ENCODE measurements at regions not wholly inside any gene's neighbourhood (a gene's known extent, or its start where the extent isn't known, plus 50 kb on each side); places are given as distances from the start of the nearest gene placed in this dataset.

DNA sequence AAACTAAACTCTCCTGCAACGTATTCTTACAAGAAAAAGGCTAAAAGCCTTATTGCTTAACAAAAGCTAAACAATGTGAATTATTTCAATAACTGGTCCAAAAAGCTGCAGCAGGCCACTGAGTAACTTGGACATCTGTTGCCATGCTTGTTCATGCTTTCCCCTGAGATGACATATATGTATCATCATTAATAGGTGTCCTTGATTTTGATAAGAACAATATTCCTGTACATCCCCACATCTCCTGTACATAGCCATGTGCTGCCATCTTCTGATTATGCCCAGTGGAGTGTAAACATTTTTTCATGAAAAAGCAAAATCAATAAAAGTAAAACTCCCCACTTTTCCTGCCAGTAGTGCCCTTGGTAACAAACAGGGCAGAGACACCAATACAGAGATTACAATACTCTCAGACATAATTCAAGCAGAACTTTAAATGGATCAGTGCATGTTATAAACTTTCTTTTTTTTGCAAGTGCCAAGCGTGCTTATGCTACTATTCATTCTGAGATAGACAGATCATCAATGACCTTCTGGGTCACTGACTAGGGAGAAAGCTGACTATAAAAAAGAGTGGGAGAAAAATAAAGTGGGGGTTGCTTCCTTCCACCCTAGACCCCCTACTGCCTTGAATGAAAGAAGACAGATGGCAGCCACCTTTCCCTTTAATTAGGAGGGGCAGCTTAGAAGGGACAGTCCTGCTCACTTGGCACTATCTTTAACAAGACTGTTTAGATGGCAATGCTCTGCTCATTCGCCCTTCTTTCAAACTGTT is 205.5 kb upstream of the KLF14 start:
- no peak for DNase-seq (ENCODE audit: low read depth, low spot score)
- H3K27ac ChIP-seq = peak overlapping the region; percentile 88

DNA sequence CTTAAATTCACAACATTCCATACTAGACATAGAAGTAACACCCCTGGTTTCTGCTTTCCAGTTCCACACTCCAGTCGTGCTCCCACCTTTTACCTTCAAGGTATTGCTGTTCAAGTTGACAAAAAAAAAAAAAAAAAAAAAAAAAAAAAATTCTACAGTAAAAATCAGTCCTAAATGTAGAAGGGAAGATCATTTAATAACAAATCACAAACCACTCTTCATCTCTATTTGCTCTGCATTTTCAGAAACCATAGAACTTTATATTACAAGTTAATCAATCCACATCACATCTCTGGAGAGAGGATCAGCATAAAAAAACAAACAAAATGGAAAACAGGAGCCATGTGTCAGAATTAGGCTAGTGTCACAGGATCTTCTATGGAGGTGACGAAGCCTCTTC is 206.3 kb upstream of the KLF14 start:
- DNase-seq (ENCODE audit: low read depth, low spot score) = no peak
- H3K27ac ChIP-seq = peak overlapping the region; percentile 88

DNA sequence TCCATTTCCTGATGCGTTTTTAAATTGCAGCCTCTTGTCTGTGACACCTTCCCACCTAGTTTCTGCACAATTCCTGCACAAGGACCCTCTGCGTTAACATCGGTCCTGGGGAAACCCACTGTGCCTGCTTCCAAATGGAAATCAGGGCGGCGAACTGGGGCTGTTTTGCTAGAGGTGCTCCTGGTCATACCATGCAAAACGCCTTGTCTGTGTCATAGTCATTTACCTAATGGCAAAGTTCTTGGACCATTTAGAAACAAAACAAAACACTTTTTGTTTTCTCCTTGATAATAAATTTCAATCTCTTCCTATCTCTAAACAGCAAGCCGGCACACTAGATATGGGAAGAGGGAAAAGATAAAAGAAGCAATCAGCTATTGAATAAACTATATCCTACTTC is 206.9 kb upstream of the KLF14 start:
- H3K27ac ChIP-seq = peak overlapping the region; percentile 88
- no peak for DNase-seq (ENCODE audit: low read depth, low spot score)

DNA sequence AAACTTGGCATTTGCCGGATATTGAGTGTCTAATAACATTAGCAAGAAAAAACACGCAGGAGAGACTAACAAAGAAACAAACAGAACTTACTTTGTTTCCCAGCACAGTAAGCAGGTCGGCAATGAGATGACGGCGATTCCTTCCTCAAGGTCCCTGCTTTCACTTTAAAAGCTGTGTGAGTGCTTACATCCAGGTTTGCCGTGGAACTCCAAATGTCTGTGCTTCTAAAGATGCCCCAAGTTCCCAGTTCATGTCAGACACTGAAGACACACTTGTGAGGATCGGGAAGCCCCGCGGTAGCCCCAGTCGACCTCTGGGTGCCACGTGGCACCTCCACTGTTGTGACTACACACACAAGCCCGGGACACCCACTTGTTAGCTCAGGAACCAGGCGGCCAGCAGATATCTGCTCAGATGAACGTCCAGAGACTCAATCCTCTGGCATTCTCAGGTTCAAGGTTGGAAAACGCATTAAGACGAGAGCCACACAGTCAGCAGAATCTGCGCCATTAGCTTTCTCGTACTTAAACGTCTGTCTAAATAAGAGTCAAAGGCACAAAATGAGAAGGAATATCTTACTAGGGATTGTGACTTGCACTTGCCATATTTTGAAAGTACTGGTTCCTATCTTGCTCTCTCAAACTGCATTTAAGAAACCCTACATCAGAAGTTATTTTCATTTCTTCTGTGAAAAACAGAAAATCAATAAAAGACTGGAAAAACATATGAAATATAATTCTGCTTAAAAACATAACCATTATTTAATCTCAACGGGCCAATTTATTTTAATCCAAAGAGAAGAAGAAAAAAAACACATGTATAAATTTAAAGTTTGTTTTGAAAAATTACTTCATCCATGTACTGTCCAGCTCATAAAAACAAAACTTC is 207.6 kb upstream of the KLF14 start:
- DNase-seq (ENCODE audit: low read depth, low spot score) = no peak
- H3K27ac ChIP-seq = peak overlapping the region; percentile 88

DNA sequence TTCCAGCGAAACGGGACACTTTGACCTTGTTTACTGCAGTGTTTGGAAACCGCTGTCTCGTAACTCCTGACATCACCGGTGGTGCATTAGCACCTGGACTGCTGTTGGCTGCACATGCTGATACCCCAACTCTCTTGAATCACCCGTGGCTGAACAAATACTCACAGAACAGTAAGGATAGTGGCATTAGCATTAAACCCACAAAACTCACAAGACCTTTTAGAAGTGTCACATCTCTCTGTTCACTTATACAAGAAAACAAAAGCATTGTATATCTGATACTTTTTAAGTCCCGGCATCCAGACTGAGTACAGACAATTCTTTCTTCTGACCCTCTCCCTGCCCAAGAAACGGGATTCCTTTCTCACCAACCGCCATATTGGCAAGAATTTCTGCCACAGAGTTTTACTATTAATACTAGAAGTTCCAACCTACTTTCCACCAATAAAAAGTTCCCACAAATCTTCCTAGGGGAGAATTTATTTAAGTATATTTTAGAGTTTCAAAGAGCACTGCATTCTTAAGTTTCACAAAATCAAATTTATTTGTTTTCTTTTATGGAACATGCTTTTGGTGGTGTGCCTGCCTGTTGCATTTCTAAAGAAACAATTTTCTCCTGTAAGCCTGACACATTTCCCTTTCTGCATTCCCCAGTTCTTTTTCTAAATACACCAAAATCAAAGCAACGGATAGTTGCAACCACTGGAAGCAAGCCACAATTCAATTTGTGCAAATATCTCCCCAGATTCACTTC is 208.4 kb upstream of the KLF14 start:
- peak; percentile 62 for DNase-seq (ENCODE audit: low read depth, low spot score)
- peak overlapping the region; percentile 88 for H3K27ac ChIP-seq

DNA sequence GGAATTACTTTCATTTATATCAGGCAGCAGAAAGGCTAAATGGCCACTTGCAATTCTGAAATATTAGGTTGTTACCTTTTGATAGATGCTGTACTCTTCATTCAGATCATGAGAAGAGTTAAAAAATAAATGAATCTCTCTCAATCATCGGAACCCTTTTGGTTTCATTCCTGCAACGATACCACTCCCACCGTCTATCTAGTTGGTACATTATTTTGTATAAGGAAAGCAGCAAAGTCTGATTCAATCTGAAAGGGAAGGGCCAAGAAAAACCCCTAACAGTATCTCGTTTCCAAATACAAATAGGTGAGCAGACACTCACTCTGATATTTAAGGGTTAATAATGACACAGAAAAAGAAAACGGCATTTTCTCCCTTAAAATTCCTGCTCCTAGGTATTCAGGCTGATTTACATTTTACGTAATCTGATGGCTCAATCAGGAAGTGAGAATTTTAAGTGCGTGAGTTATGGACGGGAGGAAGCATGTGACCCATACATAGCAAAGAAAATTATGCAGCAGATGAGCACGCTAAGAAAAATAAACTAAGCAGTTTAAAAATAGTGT is 209.4 kb upstream of the KLF14 start:
- no peak for DNase-seq (ENCODE audit: low read depth, low spot score)
- peak overlapping the region; percentile 88 for H3K27ac ChIP-seq

DNA sequence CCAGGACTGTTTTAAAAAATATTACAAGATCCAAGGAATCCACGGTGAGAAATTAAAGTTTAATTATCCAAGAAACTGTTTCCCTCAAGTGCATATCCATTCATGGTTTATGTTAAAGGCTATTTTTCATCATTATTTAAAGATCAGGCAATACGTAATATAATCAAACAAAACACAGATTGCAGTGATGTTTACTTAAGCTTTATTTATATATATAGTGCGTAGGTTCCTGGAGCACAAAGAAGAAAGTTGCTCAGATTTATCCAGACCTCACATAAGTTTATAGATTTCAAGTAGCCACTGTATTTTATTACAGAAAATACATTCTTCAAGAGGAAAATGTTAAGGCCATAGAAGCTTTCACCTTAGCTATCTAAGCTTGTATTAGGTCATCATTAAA is 210.0 kb upstream of the KLF14 start:
- H3K27ac ChIP-seq = peak overlapping the region; percentile 88
- DNase-seq (ENCODE audit: low read depth, low spot score) = no peak

DNA sequence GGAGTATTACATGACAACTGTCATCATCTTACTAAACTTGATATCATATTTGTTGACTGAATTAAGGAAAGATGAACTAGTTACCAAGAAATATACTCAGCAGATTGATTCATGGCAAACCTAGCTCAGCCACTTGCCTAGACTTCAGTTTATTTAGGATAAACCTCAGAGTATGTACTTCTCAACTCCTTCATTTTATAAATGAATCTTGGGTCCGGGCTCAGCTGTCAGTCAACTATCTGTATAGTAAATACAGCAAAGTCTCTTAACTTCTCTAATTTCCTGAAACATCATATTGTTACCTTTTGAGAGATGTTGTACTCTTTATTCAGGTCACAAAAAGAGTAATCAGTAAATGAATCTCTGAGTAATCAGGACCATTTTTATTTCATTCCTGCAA is 211.0 kb upstream of the KLF14 start:
- H3K27ac ChIP-seq = peak overlapping the region; percentile 88
- no peak for DNase-seq (ENCODE audit: low read depth, low spot score)

DNA sequence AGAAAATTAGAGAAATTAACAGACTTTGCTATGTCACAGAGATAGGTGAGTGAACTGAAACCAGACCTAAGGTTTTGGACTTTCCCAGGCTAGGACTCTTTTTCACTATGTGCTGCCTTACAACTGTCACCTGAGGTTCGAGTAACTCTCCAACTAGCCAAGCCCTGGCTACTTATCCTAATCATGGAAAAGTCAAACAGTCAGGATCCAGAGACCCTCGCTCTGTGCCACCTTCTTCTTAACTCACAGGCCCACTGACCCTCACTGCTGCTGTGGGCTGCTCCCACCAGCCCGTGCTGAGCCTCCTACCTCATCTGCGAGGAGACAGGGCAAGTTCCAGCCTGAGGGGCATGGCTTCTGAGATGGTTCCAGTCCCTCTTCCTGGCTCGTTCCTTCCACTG is 211.4 kb upstream of the KLF14 start:
- H3K27ac ChIP-seq = peak overlapping the region; percentile 88
- no peak for DNase-seq (ENCODE audit: low read depth, low spot score)

DNA sequence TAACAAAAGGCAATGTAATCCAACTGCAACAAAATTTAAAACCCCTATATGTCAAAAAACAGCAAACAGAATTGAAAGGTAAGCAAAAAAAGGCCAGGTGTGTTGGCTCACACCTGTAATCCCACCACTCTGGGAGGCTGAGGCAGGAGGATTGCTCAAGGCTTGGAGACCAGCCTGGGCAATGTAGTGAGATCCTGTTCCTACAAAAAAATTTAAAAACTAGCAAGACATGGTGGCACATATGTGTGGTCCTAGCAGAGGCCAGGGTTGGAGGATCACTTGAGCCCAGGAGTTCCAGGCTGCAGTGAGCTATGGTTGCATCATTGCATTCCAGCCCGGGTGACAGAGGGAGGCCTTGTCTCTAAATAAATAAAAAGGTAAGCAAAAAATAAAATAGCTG is 212.1 kb upstream of the KLF14 start:
- H3K27ac ChIP-seq = peak overlapping the region; percentile 88

DNA sequence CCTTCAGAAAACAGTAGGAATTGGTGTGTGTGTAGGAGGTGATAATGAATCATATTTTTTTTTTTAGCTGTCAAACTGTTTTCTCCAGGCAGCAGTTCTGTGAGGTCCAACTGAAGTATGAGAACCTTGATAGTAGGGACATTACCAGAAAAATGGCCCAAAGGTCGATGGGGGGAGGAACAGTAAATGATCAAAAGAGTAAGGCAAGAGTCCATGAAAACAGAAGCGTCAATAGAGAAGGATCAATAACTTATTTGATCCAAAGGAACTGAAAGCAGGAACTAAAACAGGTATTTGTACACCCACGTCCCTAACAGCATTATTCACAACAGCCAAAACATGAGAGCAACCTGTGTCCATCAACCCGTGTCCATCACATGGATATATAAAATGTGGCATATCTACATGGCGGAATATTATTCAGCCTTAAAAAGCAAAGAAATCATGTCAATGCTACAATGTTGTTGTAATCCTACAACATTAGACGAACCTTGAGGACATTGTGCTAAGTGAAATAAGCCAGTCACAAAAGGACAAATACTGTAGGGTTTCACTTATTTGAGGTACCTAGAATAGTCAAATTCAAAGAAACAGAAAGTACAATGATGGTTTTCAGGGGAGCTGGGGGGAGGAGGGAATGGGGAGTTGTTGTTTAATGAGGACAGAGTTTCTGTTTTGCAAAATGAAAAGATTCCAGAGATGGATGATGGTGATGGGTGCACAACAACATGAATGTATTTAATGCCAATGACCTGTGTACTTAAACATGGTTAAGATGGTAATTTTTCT is 214.0 kb upstream of the KLF14 start:
- no peak overlapping the region for H3K27ac ChIP-seq
- DNase-seq (ENCODE audit: low read depth, low spot score) = no peak

More for the DNA sequence above, 212.1 kb upstream of the KLF14 start:
- DNase-seq (ENCODE audit: low read depth, low spot score) = no peak

DNA sequence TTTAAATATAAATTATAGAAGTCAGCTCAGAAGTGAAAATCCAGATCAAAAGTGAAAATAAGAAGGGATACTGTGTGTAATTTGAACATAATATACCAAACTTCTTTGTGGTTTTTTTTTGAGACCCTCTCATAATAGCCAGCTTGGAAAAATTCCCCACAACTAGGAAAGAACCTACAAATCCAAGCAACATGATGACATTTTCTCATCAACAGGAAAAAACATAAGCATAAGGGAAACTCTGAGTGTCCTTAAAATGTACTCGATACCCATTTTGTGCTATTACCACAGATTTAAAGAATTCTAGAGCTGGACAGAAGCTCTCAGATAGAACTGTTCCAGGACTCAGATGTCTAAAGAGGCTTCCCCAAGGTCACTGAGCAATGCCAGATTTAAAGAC is 214.8 kb upstream of the KLF14 start:
- DNase-seq (ENCODE audit: low read depth, low spot score) = no peak
- no peak overlapping the region for H3K27ac ChIP-seq

DNA sequence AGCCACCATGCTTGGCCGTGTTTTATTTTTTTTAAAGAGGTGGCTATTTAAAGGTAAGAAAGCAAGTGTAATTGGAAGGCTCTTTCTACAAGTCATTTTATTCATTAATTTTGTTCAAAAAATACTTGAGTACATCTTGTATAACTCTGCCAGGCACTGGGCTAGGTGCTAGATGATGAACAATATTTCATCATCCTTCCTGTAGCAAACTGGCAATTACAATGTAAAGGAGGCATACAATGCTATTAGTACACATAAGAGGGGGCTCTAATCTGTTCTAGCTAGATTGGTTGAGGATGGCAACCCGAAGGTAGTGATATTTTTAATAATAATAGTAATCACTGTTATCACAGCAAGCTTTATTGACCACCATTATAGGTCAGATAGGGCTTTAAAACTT is 215.5 kb upstream of the KLF14 start:
- no peak overlapping the region for H3K27ac ChIP-seq

DNA sequence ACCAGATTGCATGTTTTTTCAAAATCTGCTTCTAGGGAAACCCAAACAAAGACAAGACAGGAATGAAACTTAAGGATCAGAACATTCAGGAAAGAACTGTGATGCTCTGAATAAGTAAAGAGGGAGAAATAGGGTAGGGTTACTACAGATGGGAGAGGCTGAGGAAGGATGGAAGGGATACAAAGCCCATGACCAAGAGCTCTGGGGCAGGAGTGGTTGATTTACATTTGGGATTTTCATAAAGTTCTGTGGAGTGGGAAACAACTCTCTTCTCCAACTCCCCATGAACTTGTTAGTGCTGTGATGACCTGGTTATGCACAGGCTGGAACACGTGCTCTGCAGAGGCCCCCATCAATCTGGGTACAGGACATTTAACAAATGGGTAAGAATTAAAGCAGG is 216.0 kb upstream of the KLF14 start:
- H3K27ac ChIP-seq = no peak overlapping the region

More for the DNA sequence above, 215.5 kb upstream of the KLF14 start:
- no peak for DNase-seq (ENCODE audit: low read depth, low spot score)

DNA sequence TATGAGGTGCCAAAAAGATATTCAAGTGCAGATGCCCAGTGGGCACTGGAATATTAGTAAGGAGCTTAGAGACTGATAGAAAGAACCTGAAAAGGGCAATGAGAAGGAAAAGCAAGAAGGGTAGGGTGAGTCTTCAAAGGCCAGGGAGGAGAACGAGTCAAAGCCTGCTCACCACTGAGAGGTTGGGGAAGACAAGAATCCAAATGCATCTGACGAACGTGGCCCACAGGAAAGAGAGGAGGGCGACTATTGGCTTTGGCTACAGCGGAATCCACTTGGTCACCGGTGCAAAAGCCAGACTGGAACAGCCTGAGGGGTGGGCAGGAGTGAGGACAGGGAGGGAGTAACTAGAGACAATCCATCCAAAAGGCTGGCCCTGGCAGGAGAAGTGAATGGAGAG is 216.7 kb upstream of the KLF14 start:
- DNase-seq (ENCODE audit: low read depth, low spot score) = no peak
- H3K27ac ChIP-seq = no peak overlapping the region

More for the DNA sequence above, 216.0 kb upstream of the KLF14 start:
- no peak for DNase-seq (ENCODE audit: low read depth, low spot score)

DNA sequence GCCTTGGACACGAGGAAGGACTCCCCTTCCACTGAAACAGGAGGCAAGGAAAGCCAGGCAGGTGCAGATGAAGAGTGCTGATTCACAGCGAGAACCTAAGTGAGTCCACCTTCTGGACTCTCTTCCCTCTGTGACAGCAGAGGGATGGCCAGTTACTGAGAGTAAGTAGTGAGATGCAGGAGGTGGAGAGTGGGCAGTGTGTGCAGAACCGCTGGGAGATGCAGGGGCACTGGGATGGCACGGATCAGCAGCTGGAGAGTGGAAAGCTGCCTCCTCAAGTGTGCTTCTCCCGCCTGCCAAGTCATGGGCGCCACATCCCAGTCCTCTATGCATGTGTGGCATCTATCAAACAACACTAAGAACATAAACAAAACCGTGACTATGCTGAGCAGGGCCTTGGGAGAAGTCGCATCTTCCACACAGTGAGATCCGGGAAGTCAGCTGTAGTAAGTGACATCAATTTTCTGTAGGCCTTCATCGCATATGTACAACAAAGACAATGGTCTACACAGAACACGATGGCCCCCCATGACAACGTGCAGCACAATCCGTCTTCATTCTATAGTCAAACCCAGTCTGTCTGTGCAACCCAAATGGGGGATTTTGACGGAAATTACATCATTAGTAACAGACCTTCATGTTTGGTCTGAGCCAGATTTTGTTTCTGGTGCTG is 217.4 kb upstream of the KLF14 start:
- DNase-seq (ENCODE audit: low read depth, low spot score) = no peak
- H3K27ac ChIP-seq = no peak overlapping the region

DNA sequence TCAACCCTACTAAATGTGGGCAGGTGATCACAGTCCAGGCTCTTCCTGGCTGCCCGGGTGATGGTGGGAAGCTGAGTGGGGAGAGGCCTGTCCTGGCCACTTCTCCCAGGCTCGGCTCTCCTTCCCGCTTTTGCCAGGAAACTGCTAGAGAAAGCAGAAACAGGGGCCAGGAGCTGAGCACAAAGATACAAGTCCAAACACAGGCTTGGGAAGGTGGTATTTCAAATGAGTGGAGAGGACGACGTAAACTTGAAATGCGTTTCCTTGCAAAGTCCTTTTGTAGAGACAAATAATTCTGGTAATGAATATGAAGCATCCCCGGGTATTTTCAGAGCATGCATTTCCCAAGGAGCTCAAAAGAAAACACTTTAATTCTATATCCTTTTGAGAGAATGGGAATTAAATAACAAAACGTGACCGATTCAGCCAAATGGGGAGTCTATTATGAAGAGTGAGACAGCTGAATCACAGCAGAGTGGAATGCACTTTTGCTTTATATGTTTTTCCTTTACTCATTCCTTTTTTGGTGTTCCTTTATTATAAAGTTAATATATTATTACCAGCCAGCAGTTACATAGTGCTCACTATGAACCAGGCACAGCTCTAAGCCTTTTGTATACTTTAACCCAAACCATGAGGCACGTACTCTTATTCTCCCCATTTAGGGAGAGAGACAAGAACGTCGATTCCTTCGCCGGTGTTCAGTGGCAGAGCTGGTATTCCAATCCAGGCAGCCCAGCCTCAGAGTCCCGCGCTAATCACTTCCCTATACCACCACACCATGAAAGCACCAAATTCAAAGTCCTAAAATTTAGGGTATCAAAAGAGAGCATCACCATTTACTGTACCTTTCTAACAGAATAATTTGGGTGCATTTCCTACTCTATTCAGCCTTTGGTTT is 218.2 kb upstream of the KLF14 start:
- H3K27ac ChIP-seq = peak overlapping the region; percentile 18
- DNase-seq (ENCODE audit: low read depth, low spot score) = no peak

DNA sequence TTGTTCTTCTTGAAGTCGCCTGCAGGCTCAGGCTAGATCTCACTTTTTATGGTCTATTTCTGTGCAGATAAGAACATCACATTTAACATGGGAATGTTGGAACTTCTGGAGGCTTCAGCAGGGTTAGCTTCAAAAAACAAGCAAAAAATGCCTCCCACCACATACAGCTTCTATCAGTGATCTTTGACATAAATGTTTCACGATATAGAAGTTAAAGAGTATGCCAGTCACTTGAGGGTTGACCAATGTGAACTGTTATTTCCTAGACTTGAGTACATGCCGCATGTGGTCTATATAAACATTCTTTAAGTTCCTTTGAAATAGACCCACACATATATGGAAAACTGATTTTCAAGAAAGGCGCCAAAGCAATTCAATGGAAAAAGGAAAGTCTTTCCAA is 219.2 kb upstream of the KLF14 start:
- H3K27ac ChIP-seq = no peak overlapping the region
- no peak for DNase-seq (ENCODE audit: low read depth, low spot score)

Data from epithelial cell of prostate (primary cell).